Peyer's patch (tissue), 4 donors: ENCODE measurements at regions not wholly inside any gene's neighbourhood (a gene's known extent, or its start where the extent isn't known, plus 50 kb on each side); places are given as distances from the start of the nearest gene placed in this dataset.

Experiments used
- POLR2A ChIP-seq, 2 donors: fragments of 450-650 bp; IDR thresholded peaks; one replicate each; pipeline ENCODE4 v1.5.1; 2017; ENCODE audit warnings: antibody characterized with exemption in 2 of 2, mild to moderate bottlenecking in 2 of 2, moderate library complexity in 2 of 2
- TF ChIP-seq, protein P1 (sequence below), 6 experiments: fragments of 450-650 bp in 4 of 6; fragments of 200-600 bp in 2 of 6; sonication (generic) in 1 of 6; IDR thresholded peaks; one replicate each; pipeline ENCODE4 v1.5.1; 2017 to 2019; ENCODE audit warnings: antibody characterized with exemption in 6 of 6, mild to moderate bottlenecking in 3 of 6, moderate library complexity in 1 of 6

DNA sequence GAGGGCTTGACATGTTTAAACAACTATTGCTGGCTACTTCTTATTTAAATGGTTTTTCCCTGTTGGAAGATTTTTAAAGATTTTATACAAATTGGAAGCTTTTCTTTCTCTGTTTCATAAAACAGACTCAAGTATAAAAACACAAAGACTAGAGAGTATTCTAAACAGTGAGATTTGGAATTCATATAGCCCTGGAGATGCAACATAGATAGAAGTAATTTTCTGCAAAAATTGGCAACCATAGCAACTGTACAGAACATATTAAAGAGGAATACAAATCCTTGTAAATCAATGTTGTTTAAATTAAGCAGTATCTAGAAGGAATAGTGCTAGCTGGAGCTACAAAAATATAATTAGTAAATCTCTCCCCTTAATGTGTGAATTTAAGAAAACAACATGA, 2612.9 kb upstream of the PCDH20 start:
- TF ChIP-seq, protein P1, sequence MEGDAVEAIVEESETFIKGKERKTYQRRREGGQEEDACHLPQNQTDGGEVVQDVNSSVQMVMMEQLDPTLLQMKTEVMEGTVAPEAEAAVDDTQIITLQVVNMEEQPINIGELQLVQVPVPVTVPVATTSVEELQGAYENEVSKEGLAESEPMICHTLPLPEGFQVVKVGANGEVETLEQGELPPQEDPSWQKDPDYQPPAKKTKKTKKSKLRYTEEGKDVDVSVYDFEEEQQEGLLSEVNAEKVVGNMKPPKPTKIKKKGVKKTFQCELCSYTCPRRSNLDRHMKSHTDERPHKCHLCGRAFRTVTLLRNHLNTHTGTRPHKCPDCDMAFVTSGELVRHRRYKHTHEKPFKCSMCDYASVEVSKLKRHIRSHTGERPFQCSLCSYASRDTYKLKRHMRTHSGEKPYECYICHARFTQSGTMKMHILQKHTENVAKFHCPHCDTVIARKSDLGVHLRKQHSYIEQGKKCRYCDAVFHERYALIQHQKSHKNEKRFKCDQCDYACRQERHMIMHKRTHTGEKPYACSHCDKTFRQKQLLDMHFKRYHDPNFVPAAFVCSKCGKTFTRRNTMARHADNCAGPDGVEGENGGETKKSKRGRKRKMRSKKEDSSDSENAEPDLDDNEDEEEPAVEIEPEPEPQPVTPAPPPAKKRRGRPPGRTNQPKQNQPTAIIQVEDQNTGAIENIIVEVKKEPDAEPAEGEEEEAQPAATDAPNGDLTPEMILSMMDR (IDR thresholded peaks at IDR 0.05) = no peak
- TF ChIP-seq POLR2A (IDR thresholded peaks at IDR 0.05) = no peak
